ENCODE measurements at regions not wholly inside any gene's neighbourhood (a gene's known extent, or its start where the extent isn't known, plus 50 kb on each side); places are given as distances from the start of the nearest gene placed in this dataset.

- no peak for DNase-seq
Measured at GRCh38 chr11:15616130-15617105, 501.7 kb downstream of the INSC start.

- DNase-seq = no peak
Measured at GRCh38 chr11:15617126-15617525, 502.4 kb downstream of the INSC start.

DNA sequence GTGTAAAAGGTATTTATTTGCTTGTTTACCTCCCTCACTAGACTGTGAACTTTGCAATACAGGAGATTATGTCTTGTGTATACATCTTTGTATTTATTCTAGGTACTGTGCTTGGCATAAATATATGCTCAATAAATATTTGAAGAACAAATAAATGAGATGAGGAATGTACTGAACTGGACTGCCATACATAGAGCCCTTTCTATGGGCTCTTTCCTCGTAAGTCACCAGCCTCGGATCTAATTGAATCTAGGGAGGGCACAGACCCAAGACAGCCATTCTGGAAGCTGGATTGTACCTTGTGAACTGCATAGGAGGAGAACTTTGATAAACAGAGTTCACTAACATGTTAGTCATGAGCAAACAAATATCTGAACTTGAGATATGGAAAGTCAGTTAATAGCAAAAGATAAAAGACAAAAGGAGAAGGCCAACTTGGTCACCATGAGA lies 503.9 kb downstream of the INSC start:
- no peak for DNase-seq

- DNase-seq = no peak
Measured at GRCh38 chr11:15621565-15621964, 506.8 kb downstream of the INSC start.

DNA sequence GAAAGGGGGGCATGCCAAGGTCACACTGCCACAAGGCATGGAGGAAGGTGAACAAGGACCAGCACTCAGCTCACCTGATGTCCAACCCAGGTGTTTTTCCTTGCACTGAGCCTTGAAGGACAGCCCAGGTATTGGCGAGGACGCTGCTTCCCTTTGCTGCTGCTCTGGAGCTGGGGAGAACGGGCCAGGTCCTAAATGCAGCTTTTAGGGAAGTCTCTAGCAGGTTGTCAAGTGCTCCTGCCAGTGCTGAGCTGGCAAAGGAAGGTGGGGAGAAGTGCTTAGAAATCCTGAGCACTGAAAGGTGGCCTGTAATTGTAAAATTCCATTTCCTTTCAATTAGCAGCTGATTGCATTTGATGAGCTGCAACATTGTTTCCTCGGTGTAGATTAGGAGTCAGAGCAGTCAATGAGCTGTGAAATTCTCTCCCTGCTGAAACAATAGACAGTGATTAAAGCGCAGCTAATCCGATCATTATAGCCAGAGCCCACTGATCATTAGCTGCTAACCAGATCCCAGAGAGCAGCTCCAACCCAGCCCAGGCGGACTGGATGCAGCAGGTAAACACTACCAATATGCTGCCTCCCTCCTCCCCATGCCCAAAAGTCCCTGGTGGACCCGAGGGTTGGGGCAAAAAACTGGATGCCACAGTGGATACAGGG lies 507.6 kb downstream of the INSC start:
- no peak for DNase-seq

DNA sequence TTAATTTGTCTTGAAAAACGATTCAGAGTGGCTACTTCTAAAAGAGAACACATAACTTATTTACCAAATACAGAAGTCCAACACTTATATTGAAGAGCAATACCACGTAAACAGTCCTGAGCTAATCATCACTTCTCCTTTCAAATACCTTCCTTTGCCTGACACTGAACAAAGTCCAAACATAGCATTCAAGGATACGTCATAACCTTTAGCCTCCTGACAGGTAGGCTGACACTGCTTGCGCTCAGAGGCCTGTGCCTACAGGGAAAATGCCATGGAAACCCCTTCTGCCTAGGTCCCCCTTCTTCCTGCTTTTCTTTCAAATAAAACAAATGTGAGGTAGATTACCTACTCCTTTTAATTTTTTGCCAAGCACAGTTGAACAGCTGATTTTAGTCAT lies 510.0 kb downstream of the INSC start:
- DNase-seq = no peak

GRCh38 chr11:15625691-15626090 lies 511.0 kb downstream of the INSC start:
- no peak for DNase-seq

- no peak for DNase-seq
Measured at GRCh38 chr11:15627560-15627959, 512.8 kb downstream of the INSC start.

DNA sequence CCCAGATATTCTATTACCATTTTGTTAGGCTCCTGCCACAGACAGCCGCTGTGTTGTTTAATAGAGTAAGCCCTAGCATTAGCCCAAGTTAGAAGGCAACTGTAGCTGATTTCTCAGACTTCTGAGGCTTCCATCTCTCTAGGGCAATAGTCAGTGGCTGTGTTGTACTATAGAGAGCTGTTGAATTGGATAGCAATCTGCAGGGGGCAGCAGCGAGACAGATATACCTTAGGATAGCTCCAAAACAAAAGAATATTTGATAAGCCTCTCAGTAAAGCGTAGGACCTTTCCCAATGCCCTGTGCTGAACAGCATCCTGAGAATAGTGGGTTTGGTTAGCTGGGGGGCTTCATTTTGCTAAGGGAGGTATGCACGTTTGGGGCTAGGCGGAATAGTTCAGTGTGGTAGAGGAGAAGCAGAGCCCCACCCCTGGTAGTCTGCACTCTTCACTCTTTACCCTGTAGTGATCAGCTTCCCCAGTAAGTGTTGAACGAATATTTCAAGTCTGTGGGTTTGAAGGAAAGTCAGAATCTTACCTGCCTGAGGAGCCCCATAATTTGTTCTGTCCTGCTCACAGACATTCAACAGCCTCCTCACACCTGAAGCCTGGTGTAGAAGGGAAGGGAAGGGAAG lies 515.1 kb downstream of the INSC start:
- no peak for DNase-seq

DNA sequence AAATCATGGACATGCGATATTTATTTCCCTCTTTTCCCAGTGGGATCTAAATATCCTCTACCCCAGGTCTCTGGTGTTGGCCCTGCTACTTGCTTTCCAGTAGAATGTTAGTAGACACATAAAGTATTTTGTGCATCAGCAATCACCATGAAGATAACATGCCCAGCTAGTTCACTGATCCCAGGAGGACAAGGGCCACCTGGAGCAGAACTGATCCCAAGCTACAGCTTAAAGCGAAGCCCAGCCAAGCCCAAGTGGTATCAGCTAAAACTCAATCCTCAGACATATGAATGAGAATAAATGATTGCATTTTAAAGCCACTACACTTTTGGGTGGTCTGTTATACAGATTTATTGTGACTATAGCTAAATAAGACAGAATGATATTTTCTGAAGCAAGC lies 516.2 kb downstream of the INSC start:
- DNase-seq = no peak

DNA sequence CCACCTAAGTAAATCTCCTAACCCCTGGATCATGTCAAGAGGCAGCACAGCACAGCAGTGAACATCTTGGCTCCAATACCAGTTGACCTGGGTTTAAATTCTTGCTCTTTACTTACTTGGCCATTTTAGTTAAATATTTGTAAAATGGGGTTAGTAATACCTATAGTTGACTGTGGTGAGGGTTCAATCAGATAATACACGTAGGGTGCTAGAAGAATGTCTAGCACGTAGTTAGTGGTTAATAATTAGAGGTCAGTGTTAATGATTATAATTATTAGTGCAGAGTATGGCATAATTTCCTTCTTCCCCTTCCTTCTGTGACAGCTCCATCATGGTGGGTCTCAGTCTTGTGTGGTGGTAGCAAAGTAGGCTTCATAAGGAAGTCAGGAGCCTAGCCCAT lies 520.8 kb downstream of the INSC start:
- DNase-seq = no peak

DNA sequence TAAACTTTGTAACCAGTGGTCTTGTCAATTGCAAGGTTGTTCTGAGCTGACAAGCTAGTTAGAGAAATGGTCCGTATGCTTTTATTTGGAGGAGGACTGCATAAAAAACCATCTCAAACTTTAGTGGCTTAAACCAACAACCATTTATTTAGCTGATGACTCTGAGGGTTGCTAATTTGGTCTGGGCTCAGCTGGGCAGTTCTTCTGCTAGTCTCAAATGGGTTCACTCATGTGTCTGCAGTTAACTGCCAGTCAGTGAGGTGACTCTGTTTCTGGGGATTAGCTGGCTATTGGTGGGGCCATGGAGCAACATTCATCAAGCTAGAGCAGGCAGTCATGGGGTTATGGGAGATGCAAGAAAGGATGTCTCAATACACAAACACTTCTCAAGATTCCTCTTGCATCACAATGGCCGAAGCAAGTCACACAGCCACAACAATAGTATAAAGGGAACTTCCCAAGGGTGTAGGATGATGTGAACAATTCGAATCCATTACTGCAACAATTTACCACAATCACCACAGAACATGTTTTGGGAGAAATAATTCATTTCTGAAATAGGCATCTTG lies 521.9 kb downstream of the INSC start:
- no peak for DNase-seq

GRCh38 chr11:15638386-15638787 lies 523.7 kb downstream of the INSC start:
- DNase-seq = no peak

- peak in 1 of 56 donors; percentile 9 for DNase-seq
Measured at GRCh38 chr11:15640318-15640717, 525.6 kb downstream of the INSC start.

DNA sequence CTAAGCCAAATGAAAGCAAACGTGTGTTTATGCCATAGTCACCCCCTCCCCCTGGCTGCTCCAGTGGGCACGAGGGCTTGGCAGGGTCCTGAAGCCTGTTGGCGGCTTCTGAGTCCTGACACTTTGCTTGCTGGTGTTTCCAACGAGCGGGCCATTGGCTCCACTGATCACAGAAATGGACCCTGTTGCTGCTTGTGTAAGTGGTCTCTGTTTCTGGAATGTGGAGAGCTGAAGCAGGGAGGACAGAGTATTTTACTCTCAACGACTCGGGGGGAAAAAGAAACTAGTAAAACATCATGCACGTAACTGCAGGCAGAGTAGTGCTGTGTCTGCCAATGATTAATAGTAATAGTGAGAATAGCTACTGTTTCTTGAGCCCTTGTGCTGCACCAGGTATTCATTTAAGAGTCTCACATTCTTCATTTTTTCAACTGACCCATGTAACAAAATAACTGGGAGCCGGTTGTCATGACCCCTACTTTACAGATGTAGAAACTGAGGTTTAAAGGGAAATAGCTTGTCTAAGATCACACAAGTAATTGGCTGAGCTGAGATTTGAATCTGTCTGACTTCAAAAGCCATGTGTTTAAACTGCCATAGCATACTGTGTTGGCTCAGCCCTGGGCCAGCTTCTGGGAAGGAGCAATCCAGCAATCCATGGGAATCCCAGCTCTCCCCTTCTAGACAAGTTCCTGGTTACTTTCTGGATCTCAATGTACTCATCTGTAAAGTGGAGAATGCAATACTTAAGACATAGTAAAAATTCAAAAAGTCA lies 526.7 kb downstream of the INSC start:
- peak in 8 of 56 donors; percentile 3 to 31 (median 20) for DNase-seq

DNA sequence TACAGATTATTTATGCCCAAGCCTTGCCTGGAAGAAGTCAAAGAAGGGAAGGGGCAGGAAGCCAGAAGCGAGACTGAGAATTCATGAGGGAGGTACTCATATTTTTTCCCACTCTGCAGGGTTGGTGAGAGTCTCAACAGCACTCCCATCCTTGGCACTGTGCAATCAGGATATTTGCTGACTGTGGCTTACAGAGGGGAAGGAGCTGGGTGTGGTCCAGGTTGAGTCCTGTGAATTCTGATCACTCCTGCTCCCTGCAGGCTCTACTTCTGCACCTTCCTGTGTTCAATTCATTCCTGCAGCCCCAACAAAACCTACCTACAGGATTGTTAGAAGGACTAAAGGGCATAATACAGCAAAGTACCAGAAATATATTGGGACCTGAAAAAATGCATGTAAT lies 530.5 kb downstream of the INSC start:
- no peak for DNase-seq

DNA sequence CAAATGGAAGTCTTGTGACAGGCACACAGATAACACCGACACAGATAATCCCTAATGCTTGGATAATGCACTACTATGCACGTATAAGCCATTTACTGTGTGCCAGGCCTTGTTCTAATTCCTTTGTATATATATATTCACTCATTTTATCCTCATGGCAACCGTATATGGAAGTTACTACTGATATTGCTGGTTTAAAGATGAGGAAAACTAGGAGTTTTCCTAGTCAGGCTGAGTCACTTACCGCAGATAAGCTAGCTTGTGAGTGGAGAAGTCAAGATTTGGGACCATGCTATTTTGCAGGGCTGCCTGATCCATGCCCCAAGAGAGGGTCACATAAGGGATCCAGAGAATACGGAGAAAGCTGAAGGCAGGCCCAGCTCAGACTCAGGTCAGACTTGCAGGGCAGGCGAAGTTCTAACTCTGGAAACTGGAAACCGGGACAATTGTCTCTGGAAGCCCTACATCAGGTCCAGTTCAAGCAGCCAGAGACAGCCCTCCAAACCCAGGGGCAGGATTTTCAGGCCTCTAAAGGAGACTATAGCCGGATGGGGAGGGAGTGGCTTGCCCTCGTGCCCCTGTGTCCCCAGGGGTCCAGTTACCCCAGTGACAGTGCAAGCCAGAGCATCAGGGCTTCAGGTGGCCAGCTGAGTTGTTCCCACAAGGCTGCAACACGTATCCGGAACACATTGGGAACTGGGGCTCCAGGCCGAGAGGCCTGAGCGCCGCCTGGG lies 534.8 kb downstream of the INSC start:
- peak in 1 of 56 donors; percentile 38 for DNase-seq

- DNase-seq = peak; percentile 25 to 92 (median 77)
Measured at GRCh38 chr11:15650105-15650938, 535.6 kb downstream of the INSC start.

GRCh38 chr11:15651033-15651432 lies 536.3 kb downstream of the INSC start:
- no peak for DNase-seq

Measured in amygdala (tissue), 56 donors.